ENCODE measurements at regions not wholly inside any gene's neighbourhood (a gene's known extent, or its start where the extent isn't known, plus 50 kb on each side); places are given as distances from the start of the nearest gene placed in this dataset.

GRCh38 chr9:95778957-95779356 lies 96.5 kb upstream of the ERCC6L2 start:
- Histone ChIP-seq H3K27ac (no peak overlapping the region), H3K9me3 (no peaks in the 10 kb centered on the region), H3K27me3 (peaks cover 13% of the 10 kb centered on the region), H3K36me3 (no peaks in the 10 kb centered on the region), H3K4me3 (ENCODE audit: low read depth in 1 of 2, low read length in 1 of 2) (no peak overlapping the region), H3K4me1 (ENCODE audit: control insufficient read depth in 1 of 2, insufficient read depth in 1 of 2, low read depth in 1 of 2, low read length in 1 of 2) (no peaks in the 10 kb centered on the region)
- TF ChIP-seq CTCF (IDR thresholded peaks at IDR 0.05): no peak

- TF ChIP-seq CTCF (IDR thresholded peaks at IDR 0.05): no peak
- H3K4me1 ChIP-seq (ENCODE audit: control insufficient read depth in 1 of 2, insufficient read depth in 1 of 2, low read depth in 1 of 2, low read length in 1 of 2): no peaks in the 10 kb centered on the region
- peaks cover 31% of the 10 kb centered on the region for H3K27me3 ChIP-seq
- H3K27ac ChIP-seq: no peak overlapping the region
- no peak overlapping the region for H3K4me3 ChIP-seq (ENCODE audit: low read depth in 1 of 2, low read length in 1 of 2)
- H3K36me3 ChIP-seq: no peaks in the 10 kb centered on the region
- no peaks in the 10 kb centered on the region for H3K9me3 ChIP-seq
Measured at GRCh38 chr9:95777136-95777535, 98.4 kb upstream of the ERCC6L2 start.

- no peaks in the 10 kb centered on the region for H3K9me3 ChIP-seq
- no peak for TF ChIP-seq CTCF (IDR thresholded peaks at IDR 0.05)
- no peak overlapping the region for H3K27ac ChIP-seq
- H3K4me3 ChIP-seq (ENCODE audit: low read depth in 1 of 2, low read length in 1 of 2): no peak overlapping the region
- peaks cover 40% of the 10 kb centered on the region for H3K27me3 ChIP-seq
- no peaks in the 10 kb centered on the region for H3K4me1 ChIP-seq (ENCODE audit: control insufficient read depth in 1 of 2, insufficient read depth in 1 of 2, low read depth in 1 of 2, low read length in 1 of 2)
- no peaks in the 10 kb centered on the region for H3K36me3 ChIP-seq
Measured at GRCh38 chr9:95776176-95776575, 99.3 kb upstream of the ERCC6L2 start.

- no peaks in the 10 kb centered on the region for H3K36me3 ChIP-seq
- no peak overlapping the region for H3K27ac ChIP-seq
- H3K27me3 ChIP-seq: peaks cover 50% of the 10 kb centered on the region
- no peak overlapping the region for H3K4me3 ChIP-seq (ENCODE audit: low read depth in 1 of 2, low read length in 1 of 2)
- H3K4me1 ChIP-seq (ENCODE audit: control insufficient read depth in 1 of 2, insufficient read depth in 1 of 2, low read depth in 1 of 2, low read length in 1 of 2): no peaks in the 10 kb centered on the region
- TF ChIP-seq CTCF (IDR thresholded peaks at IDR 0.05): no peak
- H3K9me3 ChIP-seq: no peaks in the 10 kb centered on the region
Measured at GRCh38 chr9:95775191-95775590, 100.3 kb upstream of the ERCC6L2 start.

- peaks cover 58% of the 10 kb centered on the region for H3K27me3 ChIP-seq
- no peaks in the 10 kb centered on the region for H3K9me3 ChIP-seq
- H3K36me3 ChIP-seq: no peaks in the 10 kb centered on the region
- TF ChIP-seq CTCF (IDR thresholded peaks at IDR 0.05): no peak
- H3K4me1 ChIP-seq (ENCODE audit: control insufficient read depth in 1 of 2, insufficient read depth in 1 of 2, low read depth in 1 of 2, low read length in 1 of 2): no peaks in the 10 kb centered on the region
- no peak overlapping the region for H3K4me3 ChIP-seq (ENCODE audit: low read depth in 1 of 2, low read length in 1 of 2)
- H3K27ac ChIP-seq: no peak overlapping the region
Measured at GRCh38 chr9:95773053-95773418, 102.5 kb upstream of the ERCC6L2 start.
